Lower lobe of right lung (tissue), 2 donors: ENCODE measurements at regions not wholly inside any gene's neighbourhood (a gene's known extent, or its start where the extent isn't known, plus 50 kb on each side); places are given as distances from the start of the nearest gene placed in this dataset.

Experiments
- ATAC-seq, 2 donors: fragments of 200-7000 bp; cut with Tn5 transposase; one replicate each; pipeline ENCODE4 v1.9.1; 2020 to 2022; ENCODE audit warnings: mild to moderate bottlenecking in 2 of 2, moderate library complexity in 2 of 2
- DNase-seq: peaks from one replicate; pipeline ENCODE4 v3.0.0-alpha.2; 2020
- H3K27ac ChIP-seq: fragments of 200-600 bp; one replicate; pipeline ENCODE4 v1.8.0; 2022
- H3K27me3 ChIP-seq: fragments of 200-600 bp; one replicate; pipeline ENCODE4 v1.8.0; 2022; ENCODE audit warnings: low read depth
- H3K36me3 ChIP-seq: fragments of 200-600 bp; one replicate; pipeline ENCODE4 v1.8.0; 2022; ENCODE audit warnings: mild to moderate bottlenecking
- H3K4me1 ChIP-seq: fragments of 200-600 bp; one replicate; pipeline ENCODE4 v1.8.0; 2022
- H3K4me3 ChIP-seq: fragments of 200-600 bp; one replicate; pipeline ENCODE4 v1.8.0; 2022; ENCODE audit warnings: mild to moderate bottlenecking
- H3K9me3 ChIP-seq: fragments of 200-600 bp; one replicate; pipeline ENCODE4 v1.8.0; 2022
- intact Hi-C: fragments of 100-400 bp; cut with DNase I; formaldehyde crosslinking; loops from one replicate; pipeline ENCODE4 v1.11.0; 2022
- TF ChIP-seq, protein P1 (sequence below): fragments of 200-600 bp; IDR thresholded peaks from one replicate; pipeline ENCODE4 v1.8.0; 2022; ENCODE audit warnings: antibody characterized with exemption, mild to moderate bottlenecking
- donor health status: DM: no; HTN: yes; CAD: no; lungs with severe emphysema.

DNA sequence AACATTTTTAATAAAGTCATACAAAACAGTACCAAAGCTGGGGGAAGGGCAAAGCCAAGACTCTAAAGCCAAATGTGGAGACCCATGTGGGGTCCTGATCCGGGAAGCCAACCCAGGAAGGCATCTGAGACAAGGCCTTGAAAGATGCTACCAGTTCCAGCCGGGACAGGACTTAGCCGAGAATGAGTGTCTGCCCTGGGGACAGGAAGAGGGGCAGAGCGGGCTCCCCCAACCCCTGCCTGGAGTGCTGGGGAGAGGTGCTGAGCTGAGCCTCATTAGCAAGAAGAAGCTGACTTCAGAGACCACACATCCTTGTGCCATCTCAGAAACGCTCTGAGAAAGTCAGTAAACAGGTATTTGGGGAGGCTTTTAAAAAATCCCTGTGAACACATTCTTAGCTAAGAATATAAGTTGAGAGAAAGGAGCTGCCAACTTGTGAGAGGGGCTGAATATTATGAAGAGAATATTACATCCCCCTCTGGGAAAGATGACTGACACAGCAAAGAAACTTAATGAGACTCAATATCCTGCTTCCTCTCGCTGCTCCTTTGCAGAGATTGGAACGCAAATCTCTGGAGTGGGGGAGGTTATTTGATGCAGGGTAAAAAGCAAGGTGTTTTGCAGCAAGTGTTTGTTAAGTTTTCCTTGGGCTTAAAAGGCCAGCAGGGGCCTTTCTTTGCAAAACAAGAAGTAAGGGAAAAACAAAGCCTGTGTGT lies 103.3 kb upstream of the KCND3 start:
- Histone ChIP-seq H3K9me3 (no peaks in the 10 kb centered on the region), H3K36me3 (no peaks in the 10 kb centered on the region), H3K27ac (no peak overlapping the region), H3K27me3 (peaks cover 5% of the 10 kb centered on the region), H3K4me3 (no peak overlapping the region), H3K4me1 (no peaks in the 10 kb centered on the region)
- intact Hi-C loops, result no loop called here
- DNase-seq, result no peak
- ATAC-seq, result no peak
- TF ChIP-seq, protein P1, sequence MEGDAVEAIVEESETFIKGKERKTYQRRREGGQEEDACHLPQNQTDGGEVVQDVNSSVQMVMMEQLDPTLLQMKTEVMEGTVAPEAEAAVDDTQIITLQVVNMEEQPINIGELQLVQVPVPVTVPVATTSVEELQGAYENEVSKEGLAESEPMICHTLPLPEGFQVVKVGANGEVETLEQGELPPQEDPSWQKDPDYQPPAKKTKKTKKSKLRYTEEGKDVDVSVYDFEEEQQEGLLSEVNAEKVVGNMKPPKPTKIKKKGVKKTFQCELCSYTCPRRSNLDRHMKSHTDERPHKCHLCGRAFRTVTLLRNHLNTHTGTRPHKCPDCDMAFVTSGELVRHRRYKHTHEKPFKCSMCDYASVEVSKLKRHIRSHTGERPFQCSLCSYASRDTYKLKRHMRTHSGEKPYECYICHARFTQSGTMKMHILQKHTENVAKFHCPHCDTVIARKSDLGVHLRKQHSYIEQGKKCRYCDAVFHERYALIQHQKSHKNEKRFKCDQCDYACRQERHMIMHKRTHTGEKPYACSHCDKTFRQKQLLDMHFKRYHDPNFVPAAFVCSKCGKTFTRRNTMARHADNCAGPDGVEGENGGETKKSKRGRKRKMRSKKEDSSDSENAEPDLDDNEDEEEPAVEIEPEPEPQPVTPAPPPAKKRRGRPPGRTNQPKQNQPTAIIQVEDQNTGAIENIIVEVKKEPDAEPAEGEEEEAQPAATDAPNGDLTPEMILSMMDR, result no peak

- H3K27me3 ChIP-seq, result peaks cover 5% of the 10 kb centered on the region
- TF ChIP-seq, protein P1, result no peak
- intact Hi-C loops, result no loop called here
- no peaks in the 10 kb centered on the region for H3K9me3 ChIP-seq
- ATAC-seq (no peak), DNase-seq (no peak)
- no peak overlapping the region for H3K27ac ChIP-seq
- H3K4me1 ChIP-seq, result no peaks in the 10 kb centered on the region
- H3K36me3 ChIP-seq, result no peaks in the 10 kb centered on the region
- H3K4me3 ChIP-seq, result no peak overlapping the region
These were observed 103.9 kb upstream of the KCND3 start for GRCh38 chr1:112093372-112093694.

- TF ChIP-seq, protein P1, result no peak
- Histone ChIP-seq H3K27ac (no peak overlapping the region), H3K4me1 (no peaks in the 10 kb centered on the region), H3K4me3 (no peak overlapping the region), H3K36me3 (no peaks in the 10 kb centered on the region), H3K9me3 (peaks cover 5% of the 10 kb centered on the region), H3K27me3 (peaks cover 1% of the 10 kb centered on the region)
- no peak for DNase-seq
- intact Hi-C loops, result no loop called here
- no peak for ATAC-seq
These were observed 110.5 kb upstream of the KCND3 start for GRCh38 chr1:112099979-112100378.

GRCh38 chr1:112105557-112105956 lies 116.1 kb upstream of the KCND3 start:
- no peaks in the 10 kb centered on the region for H3K27me3 ChIP-seq
- intact Hi-C loops, result no loop called here
- TF ChIP-seq, protein P1, result no peak
- ATAC-seq (no peak), DNase-seq (no peak)
- no peak overlapping the region for H3K27ac ChIP-seq
- no peaks in the 10 kb centered on the region for H3K36me3 ChIP-seq
- peaks cover 5% of the 10 kb centered on the region for H3K9me3 ChIP-seq
- H3K4me1 ChIP-seq, result peaks cover 4% of the 10 kb centered on the region
- no peak overlapping the region for H3K4me3 ChIP-seq

DNA sequence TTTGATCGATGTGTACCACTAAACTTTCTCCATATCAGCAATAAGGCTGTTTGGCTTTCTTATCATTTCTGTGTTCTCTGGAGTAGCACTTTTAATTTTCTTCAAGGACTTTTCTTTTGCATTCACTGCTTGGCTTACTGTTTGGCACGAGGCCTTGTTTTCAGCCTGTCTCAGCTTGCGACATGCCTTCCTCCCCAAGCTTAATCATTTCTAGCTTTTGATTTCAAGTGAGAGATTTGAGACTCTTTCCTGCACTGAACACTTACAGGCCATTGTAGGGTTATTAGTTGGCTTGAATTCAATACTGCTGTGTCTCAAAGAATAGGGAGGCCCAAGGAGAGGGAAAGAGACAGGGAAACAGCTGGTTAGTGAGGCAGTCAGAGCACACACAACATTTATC lies 120.6 kb upstream of the KCND3 start:
- Histone ChIP-seq H3K27me3 (no peaks in the 10 kb centered on the region), H3K9me3 (no peaks in the 10 kb centered on the region), H3K4me1 (peaks cover 10% of the 10 kb centered on the region), H3K36me3 (no peaks in the 10 kb centered on the region), H3K27ac (no peak overlapping the region), H3K4me3 (no peak overlapping the region)
- no peak for DNase-seq
- intact Hi-C loops, result no loop called here
- peak; percentile 76 to 87 for ATAC-seq
- TF ChIP-seq, protein P1, result no peak

DNA sequence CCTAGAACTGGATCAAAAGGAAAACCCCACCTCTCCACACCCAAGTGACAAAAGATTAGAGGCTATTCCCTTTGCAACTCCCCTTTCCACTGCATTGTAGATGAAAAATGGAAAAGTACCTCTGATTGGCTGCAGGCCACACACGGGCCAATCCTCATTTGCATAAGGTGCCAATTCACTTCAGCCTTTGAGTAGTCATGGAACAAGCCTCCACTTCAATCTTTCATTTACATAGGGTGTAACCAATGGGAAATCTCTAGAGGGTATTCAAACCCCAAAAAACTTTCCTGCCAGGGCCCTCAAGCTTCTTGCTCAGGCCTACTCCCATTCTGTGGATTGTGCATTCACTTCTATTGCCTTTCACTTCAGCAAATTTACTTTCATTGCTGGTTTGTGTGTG lies 122.3 kb upstream of the KCND3 start:
- H3K9me3 ChIP-seq, result no peaks in the 10 kb centered on the region
- ATAC-seq (no peak), DNase-seq (no peak)
- peaks cover 10% of the 10 kb centered on the region for H3K4me1 ChIP-seq
- TF ChIP-seq, protein P1, result no peak
- no peaks in the 10 kb centered on the region for H3K27me3 ChIP-seq
- no peak overlapping the region for H3K27ac ChIP-seq
- no peak overlapping the region for H3K4me3 ChIP-seq
- no peaks in the 10 kb centered on the region for H3K36me3 ChIP-seq
- intact Hi-C loops, result no loop called here
